ENCODE measurements at regions not wholly inside any gene's neighbourhood (a gene's known extent, or its start where the extent isn't known, plus 50 kb on each side); places are given as distances from the start of the nearest gene placed in this dataset.
"Not testable (repeated sequence)": the region's sequence is repeated elsewhere in the genome, so short reads cannot be mapped to it uniquely, and the experiment has no call there.

- DNase-seq (ENCODE audit: low spot score): peak; percentile 93
Measured at GRCh38 chr4:55251342-55251741, 94.7 kb upstream of the SRD5A3 start.

- DNase-seq (ENCODE audit: low spot score): no peak
Measured at GRCh38 chr4:55251896-55252295, 94.1 kb upstream of the SRD5A3 start.

GRCh38 chr4:55253948-55254593, 92.0 kb upstream of the SRD5A3 start:
- DNase-seq (ENCODE audit: low spot score): no peak

DNA sequence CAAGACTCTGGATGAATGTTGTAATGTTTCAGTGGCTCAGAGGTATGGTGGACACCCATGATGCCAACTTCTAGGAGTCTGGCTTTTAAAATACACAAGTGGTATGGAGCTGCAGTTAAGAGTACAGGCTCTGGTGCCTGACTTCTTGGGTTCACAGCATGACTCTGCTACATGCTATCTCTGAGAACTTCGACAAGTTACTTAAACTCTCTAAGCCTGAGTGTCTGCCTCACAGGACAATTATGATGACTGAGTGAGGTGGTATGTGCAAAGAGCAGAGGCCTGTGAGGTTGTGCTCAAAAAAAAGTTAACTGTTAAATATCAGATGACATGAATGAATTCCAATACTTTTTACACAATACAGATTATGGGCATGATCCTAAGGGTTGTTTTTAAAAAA, 90.9 kb upstream of the SRD5A3 start:
- peak; percentile 86 for DNase-seq (ENCODE audit: low spot score)

DNA sequence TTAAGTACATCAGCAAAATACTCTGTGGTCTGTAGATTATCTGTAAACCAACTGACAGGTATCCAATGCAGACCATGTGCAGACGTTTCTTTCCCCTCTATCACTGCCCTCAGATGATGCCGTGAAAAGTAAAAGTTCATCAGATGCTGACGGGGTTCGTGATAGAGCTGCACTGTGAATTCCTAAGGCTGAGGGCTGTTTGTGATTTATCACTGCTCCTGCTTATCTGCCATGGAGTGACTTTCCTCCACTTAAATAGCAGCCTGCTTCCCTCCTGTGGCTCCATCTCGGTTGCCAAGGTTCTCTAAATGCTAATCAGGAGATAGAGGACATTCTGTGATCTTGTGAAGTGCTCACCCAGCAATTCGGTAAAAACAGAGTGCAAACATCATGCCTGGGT, 89.3 kb upstream of the SRD5A3 start:
- DNase-seq (ENCODE audit: low spot score): peak; percentile 96

DNA sequence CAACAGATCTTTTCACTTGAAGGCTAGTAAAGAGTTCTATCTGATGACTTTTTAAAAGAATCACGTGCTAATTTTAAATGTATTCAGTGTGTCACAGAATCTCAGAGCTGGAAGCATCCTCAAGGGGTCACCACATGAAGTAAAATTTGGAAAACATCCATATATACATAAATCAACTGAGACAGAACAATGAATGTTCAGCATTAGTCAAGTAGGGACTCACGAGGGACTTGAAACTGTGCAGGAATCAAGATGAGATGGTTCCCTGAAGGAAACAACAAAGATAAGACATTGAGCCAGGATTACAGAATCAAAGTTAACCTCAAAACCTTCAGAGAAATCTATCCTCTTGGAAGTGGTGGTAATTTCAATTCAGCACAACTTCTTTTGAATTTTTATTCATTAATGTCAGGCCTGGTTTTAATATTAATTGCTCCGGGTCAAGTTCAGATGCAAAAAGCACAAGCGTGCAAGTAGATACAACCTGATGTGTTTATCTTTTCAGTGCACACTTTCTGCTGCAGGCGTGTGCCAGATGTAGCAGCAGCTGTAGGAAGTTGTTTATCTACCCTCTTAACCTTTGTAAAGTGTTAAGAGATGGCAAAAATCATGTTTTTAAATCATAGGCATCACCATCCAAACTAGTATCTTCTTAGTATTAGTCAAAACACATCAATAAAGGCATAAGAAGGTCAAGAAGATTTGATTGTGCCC, 87.7 kb upstream of the SRD5A3 start:
- DNase-seq (ENCODE audit: low spot score): peak; percentile 93

GRCh38 chr4:55259294-55259693, 86.7 kb upstream of the SRD5A3 start:
- no peak for DNase-seq (ENCODE audit: low spot score)

DNA sequence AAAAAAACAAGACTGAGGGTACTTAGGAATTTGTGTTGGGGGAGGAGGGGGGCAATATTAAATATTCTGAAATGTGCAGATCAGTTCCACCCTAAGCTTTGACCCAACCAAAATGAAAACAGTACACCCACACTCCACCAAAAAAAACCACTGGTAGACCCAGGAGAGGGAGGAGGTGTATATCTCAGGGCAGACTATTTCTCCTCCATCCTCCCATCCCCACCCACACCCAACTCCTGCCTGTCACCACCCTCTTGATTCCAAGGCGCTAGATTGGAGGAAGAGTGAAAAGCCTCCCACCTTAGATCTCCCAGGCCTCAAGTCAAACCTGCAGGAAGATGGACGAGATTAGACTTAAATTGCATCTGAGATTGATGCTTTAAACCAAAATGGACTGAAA, 76.6 kb upstream of the SRD5A3 start:
- DNase-seq (ENCODE audit: low spot score): no peak

DNA sequence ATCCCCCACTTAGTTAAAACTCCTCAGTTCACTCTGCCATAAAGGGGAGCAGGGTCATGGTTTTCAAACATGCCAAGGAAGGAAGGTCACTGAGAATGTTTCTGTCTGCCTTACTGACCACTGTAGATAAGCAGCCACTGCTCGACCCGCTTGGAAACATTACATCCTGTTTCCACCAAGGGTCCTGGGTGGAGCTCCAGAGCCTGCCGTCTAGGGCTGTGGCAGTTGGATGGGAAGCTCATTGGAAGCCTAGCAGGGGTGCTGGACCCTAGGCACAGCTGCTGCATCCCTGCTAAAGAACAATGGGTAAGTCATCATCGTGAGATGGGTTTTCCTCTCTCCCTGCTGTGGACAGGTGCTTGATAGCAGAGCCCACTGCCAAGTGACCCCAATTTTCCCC, 76.0 kb upstream of the SRD5A3 start:
- peak; percentile 43 for DNase-seq (ENCODE audit: low spot score)

- DNase-seq (ENCODE audit: low spot score): no peak
Measured at GRCh38 chr4:55270481-55270880, 75.6 kb upstream of the SRD5A3 start.

DNA sequence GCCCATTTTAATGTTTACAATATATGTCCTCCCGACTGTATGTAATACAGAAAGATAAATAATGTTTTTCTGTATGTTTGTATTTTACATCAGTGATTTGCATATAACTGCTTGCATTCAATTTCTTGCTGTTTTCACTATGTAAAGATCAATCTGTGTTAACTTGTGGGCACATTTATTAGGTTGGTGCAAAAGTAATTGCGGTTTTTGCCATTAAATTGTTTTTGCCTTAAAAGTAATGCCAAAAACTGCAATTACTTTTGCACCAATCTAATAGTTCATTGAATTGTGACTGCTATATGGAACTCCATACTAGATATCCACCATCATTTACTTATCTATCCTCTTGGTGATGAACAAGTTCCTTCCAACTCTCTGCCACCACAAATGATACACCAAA, 73.9 kb upstream of the SRD5A3 start:
- DNase-seq (ENCODE audit: low spot score): no peak

GRCh38 chr4:55272589-55272988, 73.5 kb upstream of the SRD5A3 start:
- DNase-seq (ENCODE audit: low spot score): no peak

- DNase-seq (ENCODE audit: low spot score): no peak
Measured at GRCh38 chr4:55277011-55277410, 69.0 kb upstream of the SRD5A3 start.

GRCh38 chr4:55278316-55278715, 67.7 kb upstream of the SRD5A3 start:
- DNase-seq (ENCODE audit: low spot score): no peak

DNA sequence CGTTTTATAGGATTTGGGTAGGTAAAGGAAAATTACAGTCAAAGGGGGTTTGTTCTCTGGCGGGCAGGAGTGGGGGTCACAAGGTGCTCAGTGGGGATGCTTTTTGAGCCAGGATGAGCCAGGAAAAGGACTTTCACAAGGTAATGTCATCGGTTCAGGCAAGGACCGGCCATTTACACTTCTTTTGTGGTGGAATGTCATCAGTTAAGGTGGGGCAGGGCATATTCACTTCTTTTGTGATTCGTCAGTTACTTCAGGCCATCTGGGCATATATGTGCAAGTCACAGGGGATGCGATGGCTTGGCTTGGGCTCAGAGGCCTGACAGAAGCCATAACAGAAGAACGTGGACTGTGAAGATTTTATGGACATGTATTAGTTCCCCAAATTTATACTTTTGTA, 65.6 kb upstream of the SRD5A3 start:
- not testable (repeated sequence) for DNase-seq (ENCODE audit: low spot score)

DNA sequence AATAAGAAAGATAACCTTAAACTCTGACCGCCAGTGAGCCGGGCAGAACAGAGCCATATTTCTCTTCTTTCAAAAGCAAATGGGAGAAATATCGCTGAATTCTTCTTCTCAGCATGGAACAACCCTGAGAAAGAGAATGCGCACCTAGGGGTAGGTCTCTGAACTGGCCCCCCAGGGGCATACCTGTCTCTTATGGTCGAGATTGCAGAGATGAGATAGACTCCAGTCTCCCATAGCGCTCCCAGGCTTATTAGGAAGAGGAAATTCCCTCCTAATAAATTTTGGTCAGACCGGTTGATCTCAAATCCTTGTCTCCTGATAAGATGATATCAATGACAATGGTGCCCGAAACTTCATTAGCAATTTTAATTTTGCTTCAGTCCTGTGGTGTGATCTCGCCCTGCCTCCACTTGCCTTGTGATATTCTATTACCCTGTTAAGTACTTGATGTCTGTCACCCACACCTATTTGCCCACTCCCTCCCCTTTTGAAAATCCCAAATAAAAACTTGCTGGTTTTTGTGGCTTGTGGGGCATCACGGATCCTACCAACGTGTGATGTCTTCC, 64.8 kb upstream of the SRD5A3 start:
- DNase-seq (ENCODE audit: low spot score): not testable (repeated sequence)

- DNase-seq (ENCODE audit: low spot score): no peak
Measured at GRCh38 chr4:55284331-55284730, 61.7 kb upstream of the SRD5A3 start.

DNA sequence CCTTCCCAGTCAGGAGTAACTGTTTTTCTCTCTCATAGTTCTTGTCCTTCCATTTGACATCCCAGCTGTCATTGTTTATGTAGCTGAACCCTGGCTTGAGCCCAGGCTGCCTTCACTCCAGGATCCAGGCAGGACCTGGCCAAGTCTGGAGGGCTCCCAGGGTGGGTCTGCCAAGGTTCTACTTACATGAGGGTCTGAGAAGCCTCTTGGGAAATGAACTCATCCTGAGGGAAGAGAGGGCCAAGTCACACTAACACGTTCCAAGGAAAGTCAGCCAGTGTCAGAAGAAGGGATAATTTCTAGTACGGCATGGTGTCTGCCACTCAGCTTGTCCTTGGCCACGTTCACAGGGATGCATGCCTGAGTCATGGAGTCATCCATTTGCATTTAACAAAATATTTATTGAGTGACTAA, 54.8 kb upstream of the SRD5A3 start:
- no peak for DNase-seq (ENCODE audit: low spot score)

DNA sequence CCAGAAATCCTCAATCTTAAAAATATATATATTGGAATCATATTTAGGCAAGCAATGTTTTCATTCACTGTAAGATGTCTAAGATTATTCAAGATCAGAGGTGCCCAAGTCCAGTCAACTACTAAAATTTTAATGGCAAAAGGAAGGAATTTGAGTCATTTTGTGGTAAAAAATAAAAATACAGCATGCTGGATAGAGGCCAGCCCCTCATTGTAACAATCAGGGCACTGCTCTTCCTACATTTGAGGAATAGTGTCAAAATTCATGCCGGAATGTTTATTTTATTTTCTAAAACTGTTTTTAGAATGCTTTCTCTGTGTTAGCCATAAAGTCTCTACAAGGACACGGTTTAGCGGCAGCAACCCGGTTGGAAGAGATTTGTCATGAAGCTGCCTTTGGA, 49.9 kb upstream of the SRD5A3 start:
- no peak for DNase-seq (ENCODE audit: low spot score)
